Midbrain (tissue), 1 donor: ENCODE measurements at regions not wholly inside any gene's neighbourhood (a gene's known extent, or its start where the extent isn't known, plus 50 kb on each side); places are given as distances from the start of the nearest gene placed in this dataset.

Source experiments
- DNase-seq: peaks from one replicate; lab custom pipeline; 2025; lab: John Stamatoyannopoulos, UW

- DNase-seq: no peak
These were observed 59.6 kb upstream of the CDH13 start for GRCh38 chr16:82567175-82567574.

GRCh38 chr16:82563401-82563800 lies 63.4 kb upstream of the CDH13 start:
- no peak for DNase-seq

- no peak for DNase-seq
These were observed 64.5 kb upstream of the CDH13 start for GRCh38 chr16:82562183-82562683.

- DNase-seq: no peak
These were observed 65.9 kb upstream of the CDH13 start for GRCh38 chr16:82560805-82561325.

- peak; percentile 8 for DNase-seq
These were observed 82.2 kb upstream of the CDH13 start for GRCh38 chr16:82544378-82545160.

- DNase-seq: no peak
These were observed 84.1 kb upstream of the CDH13 start for GRCh38 chr16:82542714-82543113.

- no peak for DNase-seq
These were observed 85.7 kb upstream of the CDH13 start for GRCh38 chr16:82541103-82541502.

GRCh38 chr16:82535764-82536163 lies 91.0 kb upstream of the CDH13 start:
- DNase-seq: no peak

GRCh38 chr16:82535262-82535661 lies 91.5 kb upstream of the CDH13 start:
- DNase-seq: no peak

GRCh38 chr16:82533189-82533588 lies 93.6 kb upstream of the CDH13 start:
- no peak for DNase-seq

- no peak for DNase-seq
These were observed 95.9 kb upstream of the CDH13 start for GRCh38 chr16:82530883-82531282.

GRCh38 chr16:82527101-82527500 lies 99.7 kb upstream of the CDH13 start:
- DNase-seq: no peak

- no peak for DNase-seq
These were observed 101.8 kb upstream of the CDH13 start for GRCh38 chr16:82524976-82525375.

GRCh38 chr16:82523815-82524214 lies 103.0 kb upstream of the CDH13 start:
- DNase-seq: no peak

GRCh38 chr16:82522026-82522425 lies 104.7 kb upstream of the CDH13 start:
- DNase-seq: no peak

- DNase-seq: no peak
These were observed 108.0 kb upstream of the CDH13 start for GRCh38 chr16:82518811-82519210.

- DNase-seq: no peak
These were observed 112.5 kb upstream of the CDH13 start for GRCh38 chr16:82514262-82514661.

- no peak for DNase-seq
These were observed 115.9 kb upstream of the CDH13 start for GRCh38 chr16:82510789-82511305.

- DNase-seq: peak; percentile 50
These were observed 116.9 kb upstream of the CDH13 start for GRCh38 chr16:82509691-82510430.

- DNase-seq: no peak
These were observed 119.8 kb upstream of the CDH13 start for GRCh38 chr16:82506692-82507670.

GRCh38 chr16:82504836-82505235 lies 121.9 kb upstream of the CDH13 start:
- DNase-seq: no peak

- DNase-seq: no peak
These were observed 127.5 kb upstream of the CDH13 start for GRCh38 chr16:82499302-82499701.
